ENCODE measurements at regions not wholly inside any gene's neighbourhood (a gene's known extent, or its start where the extent isn't known, plus 50 kb on each side); places are given as distances from the start of the nearest gene placed in this dataset.

- H4K20me1 ChIP-seq (ENCODE audit: insufficient read depth, low read length): no peaks in the 10 kb centered on the region
- H3K79me2 ChIP-seq (ENCODE audit: insufficient read depth, low read length): no peaks in the 10 kb centered on the region
- TF ChIP-seq, protein P1, sequence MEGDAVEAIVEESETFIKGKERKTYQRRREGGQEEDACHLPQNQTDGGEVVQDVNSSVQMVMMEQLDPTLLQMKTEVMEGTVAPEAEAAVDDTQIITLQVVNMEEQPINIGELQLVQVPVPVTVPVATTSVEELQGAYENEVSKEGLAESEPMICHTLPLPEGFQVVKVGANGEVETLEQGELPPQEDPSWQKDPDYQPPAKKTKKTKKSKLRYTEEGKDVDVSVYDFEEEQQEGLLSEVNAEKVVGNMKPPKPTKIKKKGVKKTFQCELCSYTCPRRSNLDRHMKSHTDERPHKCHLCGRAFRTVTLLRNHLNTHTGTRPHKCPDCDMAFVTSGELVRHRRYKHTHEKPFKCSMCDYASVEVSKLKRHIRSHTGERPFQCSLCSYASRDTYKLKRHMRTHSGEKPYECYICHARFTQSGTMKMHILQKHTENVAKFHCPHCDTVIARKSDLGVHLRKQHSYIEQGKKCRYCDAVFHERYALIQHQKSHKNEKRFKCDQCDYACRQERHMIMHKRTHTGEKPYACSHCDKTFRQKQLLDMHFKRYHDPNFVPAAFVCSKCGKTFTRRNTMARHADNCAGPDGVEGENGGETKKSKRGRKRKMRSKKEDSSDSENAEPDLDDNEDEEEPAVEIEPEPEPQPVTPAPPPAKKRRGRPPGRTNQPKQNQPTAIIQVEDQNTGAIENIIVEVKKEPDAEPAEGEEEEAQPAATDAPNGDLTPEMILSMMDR (IDR thresholded peaks at IDR 0.05; ENCODE audit: low read length): no peak
- no peak for TF ChIP-seq EZH2 (IDR thresholded peaks at IDR 0.05; ENCODE audit: borderline replicate concordance, low read length)
- peaks cover 5% of the 10 kb centered on the region; the same call in 1 of the 2 replicates for H3K9me3 ChIP-seq (ENCODE audit: low read length)
- no peak overlapping the region for H2AFZ ChIP-seq (ENCODE audit: low read length)
- H3K36me3 ChIP-seq (ENCODE audit: insufficient read depth, low read length): no peaks in the 10 kb centered on the region
- no peaks in the 10 kb centered on the region for H3K9me2 ChIP-seq (ENCODE audit: low read depth, low read length)
- H3F3A ChIP-seq (ENCODE audit: insufficient read depth, low read length): no peaks in the 10 kb centered on the region
- no peaks in the 10 kb centered on the region for H3K27me3 ChIP-seq (ENCODE audit: insufficient read depth, low read length)
- H3K4me3 ChIP-seq (ENCODE audit: low read depth, low read length, poor library complexity, severe bottlenecking): no peak overlapping the region
- no peak overlapping the region for H3K9ac ChIP-seq (ENCODE audit: low read length)
- no peak overlapping the region for H3K27ac ChIP-seq (ENCODE audit: low read depth, low read length, poor library complexity, severe bottlenecking)
- no peak overlapping the region for H3K4me2 ChIP-seq (ENCODE audit: low read length)
- H3K4me1 ChIP-seq (ENCODE audit: insufficient read depth, low read length, severe bottlenecking): no peaks in the 10 kb centered on the region
Measured at GRCh38 chr10:121240011-121240410, 358.2 kb downstream of the FGFR2 start.

- Histone ChIP-seq H3K27me3 (ENCODE audit: insufficient read depth, low read length) (no peaks in the 10 kb centered on the region), H4K20me1 (ENCODE audit: insufficient read depth, low read length) (no peaks in the 10 kb centered on the region), H3K9me3 (ENCODE audit: low read length) (peaks cover 5% of the 10 kb centered on the region; the same call in 1 of the 2 replicates), H3F3A (ENCODE audit: insufficient read depth, low read length) (no peaks in the 10 kb centered on the region), H3K4me3 (ENCODE audit: low read depth, low read length, poor library complexity, severe bottlenecking) (no peak overlapping the region), H3K79me2 (ENCODE audit: insufficient read depth, low read length) (no peaks in the 10 kb centered on the region), H3K4me2 (ENCODE audit: low read length) (no peak overlapping the region), H3K36me3 (ENCODE audit: insufficient read depth, low read length) (no peaks in the 10 kb centered on the region), H3K9ac (ENCODE audit: low read length) (no peak overlapping the region), H3K27ac (ENCODE audit: low read depth, low read length, poor library complexity, severe bottlenecking) (no peak overlapping the region), H2AFZ (ENCODE audit: low read length) (no peak overlapping the region), H3K9me2 (ENCODE audit: low read depth, low read length) (no peaks in the 10 kb centered on the region), H3K4me1 (ENCODE audit: insufficient read depth, low read length, severe bottlenecking) (no peaks in the 10 kb centered on the region)
- TF ChIP-seq, protein P1 (IDR thresholded peaks at IDR 0.05; ENCODE audit: low read length): no peak
- TF ChIP-seq EZH2 (IDR thresholded peaks at IDR 0.05; ENCODE audit: borderline replicate concordance, low read length): no peak
Measured at GRCh38 chr10:121240556-121240955, 357.7 kb downstream of the FGFR2 start.

- no peak overlapping the region for H2AFZ ChIP-seq (ENCODE audit: low read length)
- H3K9me2 ChIP-seq (ENCODE audit: low read depth, low read length): no peaks in the 10 kb centered on the region
- H3K36me3 ChIP-seq (ENCODE audit: insufficient read depth, low read length): no peaks in the 10 kb centered on the region
- no peaks in the 10 kb centered on the region for H3K27me3 ChIP-seq (ENCODE audit: insufficient read depth, low read length)
- no peaks in the 10 kb centered on the region for H3F3A ChIP-seq (ENCODE audit: insufficient read depth, low read length)
- H3K4me3 ChIP-seq (ENCODE audit: low read depth, low read length, poor library complexity, severe bottlenecking): no peak overlapping the region
- H3K4me2 ChIP-seq (ENCODE audit: low read length): no peak overlapping the region
- H3K79me2 ChIP-seq (ENCODE audit: insufficient read depth, low read length): no peaks in the 10 kb centered on the region
- no peaks in the 10 kb centered on the region for H3K4me1 ChIP-seq (ENCODE audit: insufficient read depth, low read length, severe bottlenecking)
- H4K20me1 ChIP-seq (ENCODE audit: insufficient read depth, low read length): no peaks in the 10 kb centered on the region
- H3K9ac ChIP-seq (ENCODE audit: low read length): no peak overlapping the region
- peaks cover 5% of the 10 kb centered on the region; the same call in 1 of the 2 replicates for H3K9me3 ChIP-seq (ENCODE audit: low read length)
- no peak for TF ChIP-seq EZH2 (IDR thresholded peaks at IDR 0.05; ENCODE audit: borderline replicate concordance, low read length)
- TF ChIP-seq, protein P1 (IDR thresholded peaks at IDR 0.05; ENCODE audit: low read length): no peak
- no peak overlapping the region for H3K27ac ChIP-seq (ENCODE audit: low read depth, low read length, poor library complexity, severe bottlenecking)
Measured at GRCh38 chr10:121241337-121241736, 356.9 kb downstream of the FGFR2 start.
